ENCODE measurements at regions not wholly inside any gene's neighbourhood (a gene's known extent, or its start where the extent isn't known, plus 50 kb on each side); places are given as distances from the start of the nearest gene placed in this dataset.

- DNase-seq: no peak
Measured at GRCh38 chr6:156107624-156108101, 652.0 kb upstream of the NOX3 start.

GRCh38 chr6:156102129-156102528 lies 646.5 kb upstream of the NOX3 start:
- no peak for DNase-seq

- no peak for DNase-seq
Measured at GRCh38 chr6:156098839-156099238, 643.2 kb upstream of the NOX3 start.

- DNase-seq: no peak
Measured at GRCh38 chr6:156087487-156087886, 631.8 kb upstream of the NOX3 start.

- DNase-seq: no peak
Measured at GRCh38 chr6:156082012-156082411, 626.4 kb upstream of the NOX3 start.

- no peak for DNase-seq
Measured at GRCh38 chr6:156080371-156080770, 624.7 kb upstream of the NOX3 start.

- no peak for DNase-seq
Measured at GRCh38 chr6:156068881-156069280, 613.2 kb upstream of the NOX3 start.

- DNase-seq: no peak
Measured at GRCh38 chr6:156065849-156066248, 610.2 kb upstream of the NOX3 start.

- DNase-seq: no peak
Measured at GRCh38 chr6:156062091-156062563, 606.5 kb upstream of the NOX3 start.

GRCh38 chr6:156061465-156061864 lies 605.8 kb upstream of the NOX3 start:
- no peak for DNase-seq

- DNase-seq: no peak
Measured at GRCh38 chr6:156060013-156060412, 604.4 kb upstream of the NOX3 start.

GRCh38 chr6:156058356-156058755 lies 602.7 kb upstream of the NOX3 start:
- DNase-seq: no peak

GRCh38 chr6:156057869-156058268 lies 602.2 kb upstream of the NOX3 start:
- DNase-seq: no peak

GRCh38 chr6:156056085-156056484 lies 600.4 kb upstream of the NOX3 start:
- DNase-seq: no peak

GRCh38 chr6:156053626-156054025 lies 598.0 kb upstream of the NOX3 start:
- no peak for DNase-seq

GRCh38 chr6:156046841-156047449 lies 591.3 kb upstream of the NOX3 start:
- DNase-seq: no peak

- DNase-seq: no peak
Measured at GRCh38 chr6:156046268-156046665, 590.6 kb upstream of the NOX3 start.

- no peak for DNase-seq
Measured at GRCh38 chr6:156045401-156046267, 590.0 kb upstream of the NOX3 start.

- DNase-seq: no peak
Measured at GRCh38 chr6:156033598-156033997, 578.0 kb upstream of the NOX3 start.

- DNase-seq: no peak
Measured at GRCh38 chr6:156031516-156031915, 575.9 kb upstream of the NOX3 start.

- no peak for DNase-seq
Measured at GRCh38 chr6:156030053-156030452, 574.4 kb upstream of the NOX3 start.

GRCh38 chr6:156029286-156029985 lies 573.8 kb upstream of the NOX3 start:
- DNase-seq: no peak

- no peak for DNase-seq
Measured at GRCh38 chr6:156028335-156029131, 572.9 kb upstream of the NOX3 start.

Measured in SIG-M5 (cell line).